Neural crest cell (in vitro differentiated cells): ENCODE measurements at regions not wholly inside any gene's neighbourhood (a gene's known extent, or its start where the extent isn't known, plus 50 kb on each side); places are given as distances from the start of the nearest gene placed in this dataset.

Experiments used
- DNase-seq: peaks from one replicate; pipeline ENCODE4 v3.0.0; 2021; ENCODE audit warnings: low read depth, mixed read lengths, low spot score
- H3K27ac Mint-ChIP-seq: one replicate; pipeline ENCODE4 v1.8.0; 2021; ENCODE audit warnings: mild to moderate bottlenecking, mixed read lengths; ENCODE audit not compliant: unreplicated experiment
- H3K27me3 Mint-ChIP-seq: 2 replicates; pipeline ENCODE4 v1.8.0; 2021; ENCODE audit warnings: low read depth, mild to moderate bottlenecking, mixed read lengths
- H3K36me3 Mint-ChIP-seq: 2 replicates; pipeline ENCODE4 v1.8.0; 2021; ENCODE audit warnings: low read depth, mild to moderate bottlenecking, mixed read lengths
- H3K4me1 Mint-ChIP-seq: 2 replicates; pipeline ENCODE4 v1.8.0; 2021; ENCODE audit warnings: mixed read lengths
- H3K4me3 Mint-ChIP-seq: one replicate; pipeline ENCODE4 v1.8.0; 2021; ENCODE audit warnings: mild to moderate bottlenecking, mixed read lengths
- H3K9me3 Mint-ChIP-seq: 2 replicates; pipeline ENCODE4 v1.8.0; 2021; ENCODE audit warnings: mixed read lengths
- CTCF ChIP-seq: fragments of 200-600 bp; sonication (generic); conservative IDR thresholded peaks from 2 replicates; pipeline ENCODE4 v1.5.0; 2021; ENCODE audit warnings: antibody characterized with exemption, mild to moderate bottlenecking

GRCh38 chr10:93221171-93221496 is 147.4 kb downstream of the CYP26A1 start:
- no peaks in the 10 kb centered on the region for H3K36me3 Mint-ChIP-seq
- H3K27ac Mint-ChIP-seq = no peak overlapping the region
- no peak overlapping the region for H3K4me3 Mint-ChIP-seq
- no peaks in the 10 kb centered on the region for H3K4me1 Mint-ChIP-seq
- no peak for DNase-seq
- peaks cover 4% of the 10 kb centered on the region for H3K9me3 Mint-ChIP-seq
- peaks cover 3% of the 10 kb centered on the region for H3K27me3 Mint-ChIP-seq
- no peak for TF ChIP-seq CTCF

GRCh38 chr10:93221521-93221920 is 147.8 kb downstream of the CYP26A1 start:
- H3K4me1 Mint-ChIP-seq = no peaks in the 10 kb centered on the region
- no peak for DNase-seq
- peaks cover 3% of the 10 kb centered on the region for H3K27me3 Mint-ChIP-seq
- no peak for TF ChIP-seq CTCF
- H3K9me3 Mint-ChIP-seq = peaks cover 4% of the 10 kb centered on the region
- no peaks in the 10 kb centered on the region for H3K36me3 Mint-ChIP-seq
- no peak overlapping the region for H3K4me3 Mint-ChIP-seq
- H3K27ac Mint-ChIP-seq = no peak overlapping the region

GRCh38 chr10:93222211-93222754 is 148.6 kb downstream of the CYP26A1 start:
- no peak for DNase-seq
- TF ChIP-seq CTCF = no peak
- Mint-ChIP-seq H3K4me1 (no peaks in the 10 kb centered on the region), H3K9me3 (peaks cover 4% of the 10 kb centered on the region), H3K27me3 (peaks cover 3% of the 10 kb centered on the region), H3K36me3 (no peaks in the 10 kb centered on the region), H3K27ac (no peak overlapping the region), H3K4me3 (no peak overlapping the region)

- TF ChIP-seq CTCF = no peak
- no peak overlapping the region for H3K4me3 Mint-ChIP-seq
- H3K27ac Mint-ChIP-seq = no peak overlapping the region
- no peak for DNase-seq
- peaks cover 3% of the 10 kb centered on the region for H3K27me3 Mint-ChIP-seq
- H3K9me3 Mint-ChIP-seq = peaks cover 4% of the 10 kb centered on the region
- H3K36me3 Mint-ChIP-seq = no peaks in the 10 kb centered on the region
- no peaks in the 10 kb centered on the region for H3K4me1 Mint-ChIP-seq
These were observed 149.2 kb downstream of the CYP26A1 start for GRCh38 chr10:93222876-93223275.

- Mint-ChIP-seq H3K4me3 (no peak overlapping the region), H3K27ac (no peak overlapping the region), H3K27me3 (peaks cover 3% of the 10 kb centered on the region), H3K4me1 (no peaks in the 10 kb centered on the region), H3K9me3 (peaks cover 4% of the 10 kb centered on the region), H3K36me3 (no peaks in the 10 kb centered on the region)
- no peak for TF ChIP-seq CTCF
- DNase-seq = no peak
These were observed 149.6 kb downstream of the CYP26A1 start for GRCh38 chr10:93223336-93223735.
